GM19238 (cell line): ENCODE measurements at regions not wholly inside any gene's neighbourhood (a gene's known extent, or its start where the extent isn't known, plus 50 kb on each side); places are given as distances from the start of the nearest gene placed in this dataset.
"Not testable (repeated sequence)": the region's sequence is repeated elsewhere in the genome, so short reads cannot be mapped to it uniquely, and the experiment has no call there.

ENCODE experiments used
- DNase-seq: peaks from one replicate; pipeline ENCODE4 v3.0.0; 2011; ENCODE audit warnings: low spot score; ENCODE audit not compliant: insufficient read length

GRCh38 chr9:115766370-115766955 is 387.1 kb upstream of the PAPPA start:
- DNase-seq = no peak

DNA sequence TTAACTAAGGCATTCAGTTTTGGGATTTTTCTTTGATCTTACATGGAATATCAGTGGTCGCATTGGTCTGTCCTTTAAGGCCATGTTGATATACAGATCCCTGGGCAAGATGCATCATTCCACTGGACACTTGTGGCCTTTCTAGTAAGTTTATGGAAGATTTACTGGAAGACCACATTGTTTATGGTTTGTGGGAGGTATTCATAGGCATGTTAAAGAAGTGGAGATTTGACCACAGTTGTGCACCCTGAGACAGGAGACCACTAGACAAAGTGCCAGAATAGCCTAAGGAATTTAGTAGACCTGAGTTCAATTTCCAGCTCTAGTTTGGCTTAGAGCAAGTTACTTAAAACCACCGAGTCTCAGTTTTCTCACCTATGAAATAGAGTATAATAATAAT is 383.1 kb upstream of the PAPPA start:
- no peak for DNase-seq

GRCh38 chr9:115775659-115776058 is 377.9 kb upstream of the PAPPA start:
- no peak for DNase-seq

DNA sequence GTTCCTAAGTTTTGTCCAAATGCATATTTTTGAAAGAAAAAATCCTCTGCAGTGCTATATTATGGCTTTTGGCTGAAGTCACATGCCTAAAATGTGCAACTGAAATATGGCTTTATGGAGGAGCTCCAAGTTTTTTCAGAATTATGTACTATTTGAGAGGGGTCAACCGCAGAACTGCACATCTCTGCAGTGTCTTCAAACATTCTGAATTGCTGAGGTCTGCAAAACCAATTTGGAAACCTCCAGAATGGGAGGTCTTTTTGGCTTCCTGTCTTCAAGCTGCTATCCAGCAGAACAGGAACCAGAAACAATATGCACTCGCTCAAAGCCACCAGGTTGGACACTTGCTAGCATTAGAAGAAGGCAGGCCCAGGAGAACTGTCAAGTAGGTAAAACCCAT is 376.0 kb upstream of the PAPPA start:
- DNase-seq = no peak

- no peak for DNase-seq
Measured at GRCh38 chr9:115781070-115781736, 372.4 kb upstream of the PAPPA start.

- no peak for DNase-seq
Measured at GRCh38 chr9:115786321-115786720, 367.3 kb upstream of the PAPPA start.

- no peak for DNase-seq
Measured at GRCh38 chr9:115790520-115790919, 363.1 kb upstream of the PAPPA start.

DNA sequence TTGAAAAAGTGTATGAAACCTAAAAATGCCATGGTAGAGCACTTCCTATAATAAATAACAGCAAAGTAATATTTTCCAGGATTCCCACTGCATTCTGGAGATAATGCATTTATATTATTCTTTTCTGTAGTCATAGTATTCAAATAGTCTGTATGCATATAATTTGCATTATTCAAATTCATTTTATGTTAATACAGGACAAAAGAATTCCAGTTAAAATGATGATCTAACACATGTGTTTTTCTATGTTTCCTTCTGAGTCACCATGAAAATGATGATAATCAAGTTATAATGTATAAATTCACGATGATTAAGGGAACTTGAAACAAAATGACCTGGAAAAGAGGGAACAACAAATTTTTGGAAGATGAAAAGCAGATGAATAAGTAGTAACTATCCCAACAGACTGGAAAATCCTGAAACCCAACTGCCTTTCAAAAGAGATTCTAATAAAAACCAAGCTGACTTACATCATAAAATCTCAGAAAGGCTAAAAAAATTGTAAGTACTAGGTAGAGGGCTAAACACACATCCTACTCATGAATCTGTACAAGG is 358.6 kb upstream of the PAPPA start:
- DNase-seq = no peak

DNA sequence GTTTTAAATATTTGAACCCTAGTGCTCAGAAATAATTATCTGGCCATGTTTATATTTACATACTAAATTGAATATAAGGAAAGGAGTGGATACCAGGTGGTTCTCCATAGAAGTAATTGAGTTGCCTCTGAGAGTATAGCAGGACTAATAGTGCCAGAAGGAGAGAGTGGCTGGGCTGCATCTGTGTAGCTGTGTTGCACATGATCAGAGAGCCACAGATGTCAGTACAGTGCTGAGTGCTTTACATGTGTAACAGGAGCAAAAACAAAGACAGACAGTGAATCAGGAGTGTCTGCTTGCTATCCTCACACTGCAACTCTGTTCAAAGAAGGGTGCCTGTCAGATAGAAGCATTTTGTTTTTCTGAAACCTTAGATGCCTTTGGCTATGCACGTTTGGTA is 353.9 kb upstream of the PAPPA start:
- DNase-seq = no peak

- no peak for DNase-seq
Measured at GRCh38 chr9:115804206-115804605, 349.4 kb upstream of the PAPPA start.

- DNase-seq = no peak
Measured at GRCh38 chr9:115808108-115808507, 345.5 kb upstream of the PAPPA start.

GRCh38 chr9:115808695-115809094 is 344.9 kb upstream of the PAPPA start:
- DNase-seq = no peak

DNA sequence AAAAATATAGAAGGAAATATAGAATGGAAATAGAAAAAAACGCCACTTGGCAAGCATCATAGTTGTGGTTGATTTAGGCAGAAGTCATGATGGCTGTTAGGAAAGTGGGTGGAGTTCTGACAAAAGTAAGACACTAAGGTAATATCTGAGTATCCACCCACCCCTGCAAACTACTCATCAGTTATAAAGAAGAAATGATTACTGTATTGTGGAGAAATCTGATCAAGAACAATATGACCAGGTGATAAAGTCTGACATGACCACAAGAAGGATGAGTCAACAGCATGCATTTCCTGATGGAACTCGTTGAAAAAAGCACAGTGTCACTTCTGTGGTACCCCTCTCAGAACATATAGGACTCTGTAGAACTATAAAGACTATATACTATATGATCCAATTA is 343.4 kb upstream of the PAPPA start:
- no peak for DNase-seq

GRCh38 chr9:115814081-115814480 is 339.5 kb upstream of the PAPPA start:
- no peak for DNase-seq

- DNase-seq = no peak
Measured at GRCh38 chr9:115815786-115816185, 337.8 kb upstream of the PAPPA start.

GRCh38 chr9:115818651-115819050 is 334.9 kb upstream of the PAPPA start:
- not testable (repeated sequence) for DNase-seq

DNA sequence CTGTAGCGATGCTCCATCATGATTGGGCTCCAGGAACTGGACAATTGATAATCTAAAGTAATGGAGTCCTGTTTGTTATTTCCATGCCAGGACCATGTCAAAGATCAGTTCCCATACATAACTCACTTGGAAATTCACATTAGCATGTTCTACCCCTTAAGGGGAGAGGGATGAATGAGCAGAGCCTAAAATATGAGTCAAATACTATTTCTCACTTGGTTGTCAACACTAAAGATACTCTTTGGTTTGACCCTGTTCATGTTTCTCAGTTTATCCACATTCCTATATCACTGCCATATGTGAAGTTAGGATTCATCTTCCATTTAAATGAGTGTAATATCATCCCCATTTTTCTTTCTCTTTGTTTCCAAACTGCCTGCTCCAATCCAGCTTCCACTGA is 321.6 kb upstream of the PAPPA start:
- DNase-seq = no peak

- no peak for DNase-seq
Measured at GRCh38 chr9:115837618-115838017, 316.0 kb upstream of the PAPPA start.

GRCh38 chr9:115838417-115838816 is 315.2 kb upstream of the PAPPA start:
- no peak for DNase-seq

DNA sequence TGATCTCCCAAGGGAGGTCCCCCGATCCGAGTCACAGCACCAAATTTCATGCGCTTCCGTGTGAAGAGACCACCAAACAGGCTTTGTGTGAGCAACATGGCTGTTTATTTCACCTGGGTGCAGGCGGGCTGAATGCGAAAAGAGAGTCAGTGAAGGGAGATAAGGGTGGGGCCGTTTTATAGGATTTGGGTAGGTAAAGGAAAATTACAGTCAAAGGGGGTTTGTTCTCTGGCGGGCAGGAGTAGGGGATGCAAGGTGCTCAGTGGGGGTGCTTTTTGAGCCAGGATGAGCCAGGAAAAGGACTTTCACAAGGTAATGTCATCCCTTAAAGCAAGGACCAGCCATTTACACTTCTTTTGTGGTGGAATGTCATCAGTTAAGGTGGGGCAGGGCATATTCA is 309.2 kb upstream of the PAPPA start:
- DNase-seq = not testable (repeated sequence)

GRCh38 chr9:115845648-115846312 is 307.8 kb upstream of the PAPPA start:
- no peak for DNase-seq

DNA sequence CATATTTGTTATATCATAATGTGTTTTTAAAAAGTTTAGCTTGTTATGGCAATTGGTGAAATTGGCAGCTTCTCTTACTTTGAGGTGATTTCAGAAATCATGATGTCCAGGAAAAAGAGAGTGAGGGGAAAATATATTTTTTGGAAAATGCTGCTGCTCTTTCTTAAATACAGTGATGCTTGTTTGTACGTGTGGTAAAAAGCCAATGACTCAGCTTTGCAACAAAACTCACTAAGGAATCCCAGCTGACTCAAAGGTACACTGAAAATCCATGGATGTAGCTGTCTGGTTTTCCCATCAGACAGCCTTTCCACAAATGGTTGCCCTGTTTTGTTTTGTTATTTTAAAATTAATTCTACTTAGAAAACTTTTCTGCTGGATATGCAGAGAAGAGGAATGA is 306.4 kb upstream of the PAPPA start:
- no peak for DNase-seq
